Femur (tissue), 1 donor: ENCODE measurements at regions not wholly inside any gene's neighbourhood (a gene's known extent, or its start where the extent isn't known, plus 50 kb on each side); places are given as distances from the start of the nearest gene placed in this dataset.

Experiments
- DNase-seq: peaks from one replicate; pipeline ENCODE4 v3.0.0-alpha.2; 2017

GRCh38 chr9:129411501-129412175 lies 209.3 kb downstream of the C9orf50 start:
- DNase-seq, result no peak

GRCh38 chr9:129410226-129410625 lies 210.7 kb downstream of the C9orf50 start:
- no peak for DNase-seq

- no peak for DNase-seq
These were observed 212.2 kb downstream of the C9orf50 start for GRCh38 chr9:129408535-129409215.

- no peak for DNase-seq
These were observed 212.9 kb downstream of the C9orf50 start for GRCh38 chr9:129407905-129408452.

- no peak for DNase-seq
These were observed 214.3 kb downstream of the C9orf50 start for GRCh38 chr9:129406278-129407225.

GRCh38 chr9:129405827-129406213 lies 215.1 kb downstream of the C9orf50 start:
- DNase-seq, result no peak

- no peak for DNase-seq
These were observed 215.6 kb downstream of the C9orf50 start for GRCh38 chr9:129405089-129405826.

GRCh38 chr9:129404621-129405020 lies 216.3 kb downstream of the C9orf50 start:
- no peak for DNase-seq

GRCh38 chr9:129403779-129404620 lies 216.9 kb downstream of the C9orf50 start:
- DNase-seq, result no peak

- DNase-seq, result no peak
These were observed 217.7 kb downstream of the C9orf50 start for GRCh38 chr9:129402931-129403778.

- peak; percentile 28 for DNase-seq
These were observed 218.5 kb downstream of the C9orf50 start for GRCh38 chr9:129402371-129402739.

- peak; percentile 47 for DNase-seq
These were observed 219.1 kb downstream of the C9orf50 start for GRCh38 chr9:129401623-129402370.

- DNase-seq, result peak; percentile 18
These were observed 219.8 kb downstream of the C9orf50 start for GRCh38 chr9:129400971-129401622.

- DNase-seq, result peak; percentile 22
These were observed 220.6 kb downstream of the C9orf50 start for GRCh38 chr9:129400001-129400970.

- no peak for DNase-seq
These were observed 221.3 kb downstream of the C9orf50 start for GRCh38 chr9:129399634-129399990.

GRCh38 chr9:129398961-129399633 lies 221.0 kb upstream of the IER5L start:
- DNase-seq, result peak; percentile 18
